Dendritic cell treated with granulocyte-macrophage colony-stimulating factor and Interleukin-4, amounts not matched to agents 40 ng/mL and 50 ng/mL, for 4 days (primary cell): ENCODE measurements at regions not wholly inside any gene's neighbourhood (a gene's known extent, or its start where the extent isn't known, plus 50 kb on each side); places are given as distances from the start of the nearest gene placed in this dataset.

Source experiments
- H3K27ac Mint-ChIP-seq: one replicate; pipeline ENCODE4 v1.8.0; 2022; ENCODE audit warnings: mild to moderate bottlenecking, mixed read lengths
- H3K27me3 Mint-ChIP-seq: one replicate; pipeline ENCODE4 v1.8.0; 2022; ENCODE audit warnings: mild to moderate bottlenecking, mixed read lengths
- H3K36me3 Mint-ChIP-seq: one replicate; pipeline ENCODE4 v1.8.0; 2022; ENCODE audit warnings: low read depth, mixed read lengths
- H3K4me1 Mint-ChIP-seq: one replicate; pipeline ENCODE4 v1.8.0; 2022; ENCODE audit warnings: low read depth, mixed read lengths
- H3K4me3 Mint-ChIP-seq: one replicate; pipeline ENCODE4 v1.8.0; 2022; ENCODE audit warnings: mild to moderate bottlenecking, moderate library complexity, mixed read lengths
- H3K9me3 Mint-ChIP-seq: one replicate; pipeline ENCODE4 v1.8.0; 2022; ENCODE audit warnings: mixed read lengths
- intact Hi-C: fragments of 100-400 bp; cut with micrococcal nuclease; formaldehyde crosslinking; loops from one replicate; pipeline ENCODE4 v1.15.0; 2022

- Mint-ChIP-seq H3K9me3 (peaks cover 72% of the 10 kb centered on the region), H3K4me1 (no peaks in the 10 kb centered on the region), H3K27me3 (no peaks in the 10 kb centered on the region), H3K27ac (no peak overlapping the region), H3K36me3 (no peaks in the 10 kb centered on the region), H3K4me3 (no peak overlapping the region)
- intact Hi-C loops = no loop called here
These were observed 560.5 kb downstream of the ACTR3B start for GRCh38 chr7:153320005-153320404.

GRCh38 chr7:153320681-153321080 is 561.1 kb downstream of the ACTR3B start:
- H3K4me1 Mint-ChIP-seq = no peaks in the 10 kb centered on the region
- intact Hi-C loops = no loop called here
- H3K36me3 Mint-ChIP-seq = no peaks in the 10 kb centered on the region
- no peak overlapping the region for H3K4me3 Mint-ChIP-seq
- H3K27ac Mint-ChIP-seq = no peak overlapping the region
- H3K27me3 Mint-ChIP-seq = no peaks in the 10 kb centered on the region
- H3K9me3 Mint-ChIP-seq = peaks cover 71% of the 10 kb centered on the region

- no peaks in the 10 kb centered on the region for H3K36me3 Mint-ChIP-seq
- H3K27ac Mint-ChIP-seq = no peak overlapping the region
- no peaks in the 10 kb centered on the region for H3K4me1 Mint-ChIP-seq
- H3K27me3 Mint-ChIP-seq = no peaks in the 10 kb centered on the region
- no peak overlapping the region for H3K4me3 Mint-ChIP-seq
- intact Hi-C loops = no loop called here
- peaks cover 57% of the 10 kb centered on the region for H3K9me3 Mint-ChIP-seq
These were observed 563.4 kb downstream of the ACTR3B start for GRCh38 chr7:153322991-153323390.

GRCh38 chr7:153324094-153324493 is 564.5 kb downstream of the ACTR3B start:
- H3K27ac Mint-ChIP-seq = no peak overlapping the region
- H3K4me3 Mint-ChIP-seq = no peak overlapping the region
- H3K27me3 Mint-ChIP-seq = no peaks in the 10 kb centered on the region
- no peaks in the 10 kb centered on the region for H3K4me1 Mint-ChIP-seq
- H3K36me3 Mint-ChIP-seq = no peaks in the 10 kb centered on the region
- peaks cover 46% of the 10 kb centered on the region for H3K9me3 Mint-ChIP-seq
- intact Hi-C loops = no loop called here

- H3K9me3 Mint-ChIP-seq = peaks cover 46% of the 10 kb centered on the region
- no peak overlapping the region for H3K4me3 Mint-ChIP-seq
- intact Hi-C loops = no loop called here
- no peaks in the 10 kb centered on the region for H3K36me3 Mint-ChIP-seq
- no peaks in the 10 kb centered on the region for H3K27me3 Mint-ChIP-seq
- no peak overlapping the region for H3K27ac Mint-ChIP-seq
- H3K4me1 Mint-ChIP-seq = no peaks in the 10 kb centered on the region
These were observed 568.1 kb downstream of the ACTR3B start for GRCh38 chr7:153327683-153328082.

GRCh38 chr7:153331427-153331826 is 571.9 kb downstream of the ACTR3B start:
- Mint-ChIP-seq H3K27ac (no peak overlapping the region), H3K36me3 (no peaks in the 10 kb centered on the region), H3K4me3 (no peak overlapping the region), H3K9me3 (peaks cover 42% of the 10 kb centered on the region), H3K4me1 (no peaks in the 10 kb centered on the region), H3K27me3 (no peaks in the 10 kb centered on the region)
- intact Hi-C loops = no loop called here

- no peaks in the 10 kb centered on the region for H3K4me1 Mint-ChIP-seq
- H3K9me3 Mint-ChIP-seq = peaks cover 52% of the 10 kb centered on the region
- H3K27ac Mint-ChIP-seq = no peak overlapping the region
- no peak overlapping the region for H3K4me3 Mint-ChIP-seq
- no peaks in the 10 kb centered on the region for H3K27me3 Mint-ChIP-seq
- H3K36me3 Mint-ChIP-seq = no peaks in the 10 kb centered on the region
- intact Hi-C loops = no loop called here
These were observed 594.5 kb downstream of the ACTR3B start for GRCh38 chr7:153354071-153354470.

GRCh38 chr7:153370092-153370491 is 610.5 kb downstream of the ACTR3B start:
- H3K27ac Mint-ChIP-seq = no peak overlapping the region
- H3K4me3 Mint-ChIP-seq = no peak overlapping the region
- intact Hi-C loops = no loop called here
- H3K9me3 Mint-ChIP-seq = peaks cover 26% of the 10 kb centered on the region
- no peaks in the 10 kb centered on the region for H3K27me3 Mint-ChIP-seq
- no peaks in the 10 kb centered on the region for H3K36me3 Mint-ChIP-seq
- no peaks in the 10 kb centered on the region for H3K4me1 Mint-ChIP-seq

- intact Hi-C loops = no loop called here
- H3K4me1 Mint-ChIP-seq = no peaks in the 10 kb centered on the region
- H3K27ac Mint-ChIP-seq = no peak overlapping the region
- no peaks in the 10 kb centered on the region for H3K9me3 Mint-ChIP-seq
- no peaks in the 10 kb centered on the region for H3K36me3 Mint-ChIP-seq
- H3K27me3 Mint-ChIP-seq = peaks cover 2% of the 10 kb centered on the region
- H3K4me3 Mint-ChIP-seq = no peak overlapping the region
These were observed 621.1 kb downstream of the ACTR3B start for GRCh38 chr7:153380636-153381035.

- H3K27me3 Mint-ChIP-seq = peaks cover 2% of the 10 kb centered on the region
- no peaks in the 10 kb centered on the region for H3K4me1 Mint-ChIP-seq
- no peaks in the 10 kb centered on the region for H3K36me3 Mint-ChIP-seq
- intact Hi-C loops = no loop called here
- no peak overlapping the region for H3K4me3 Mint-ChIP-seq
- no peaks in the 10 kb centered on the region for H3K9me3 Mint-ChIP-seq
- no peak overlapping the region for H3K27ac Mint-ChIP-seq
These were observed 621.9 kb downstream of the ACTR3B start for GRCh38 chr7:153381275-153382040.

- no peak overlapping the region for H3K4me3 Mint-ChIP-seq
- peaks cover 2% of the 10 kb centered on the region for H3K27me3 Mint-ChIP-seq
- no peak overlapping the region for H3K27ac Mint-ChIP-seq
- H3K36me3 Mint-ChIP-seq = no peaks in the 10 kb centered on the region
- peaks cover 5% of the 10 kb centered on the region for H3K9me3 Mint-ChIP-seq
- intact Hi-C loops = no loop called here
- H3K4me1 Mint-ChIP-seq = no peaks in the 10 kb centered on the region
These were observed 623.1 kb downstream of the ACTR3B start for GRCh38 chr7:153382641-153383101.

GRCh38 chr7:153383781-153384180 is 624.2 kb downstream of the ACTR3B start:
- Mint-ChIP-seq H3K4me1 (no peaks in the 10 kb centered on the region), H3K27me3 (peaks cover 2% of the 10 kb centered on the region), H3K36me3 (no peaks in the 10 kb centered on the region), H3K9me3 (peaks cover 15% of the 10 kb centered on the region), H3K4me3 (no peak overlapping the region), H3K27ac (no peak overlapping the region)
- intact Hi-C loops = no loop called here

GRCh38 chr7:153385502-153385901 is 626.0 kb downstream of the ACTR3B start:
- Mint-ChIP-seq H3K36me3 (no peaks in the 10 kb centered on the region), H3K4me1 (no peaks in the 10 kb centered on the region), H3K9me3 (peaks cover 32% of the 10 kb centered on the region), H3K27ac (no peak overlapping the region), H3K4me3 (no peak overlapping the region), H3K27me3 (peaks cover 2% of the 10 kb centered on the region)
- intact Hi-C loops = no loop called here

- H3K27ac Mint-ChIP-seq = no peak overlapping the region
- intact Hi-C loops = no loop called here
These were observed 627.0 kb downstream of the ACTR3B start for GRCh38 chr7:153386556-153386955.

GRCh38 chr7:153388611-153389010 is 629.1 kb downstream of the ACTR3B start:
- Mint-ChIP-seq H3K27me3 (no peaks in the 10 kb centered on the region), H3K9me3 (peaks cover 49% of the 10 kb centered on the region), H3K36me3 (no peaks in the 10 kb centered on the region), H3K27ac (no peak overlapping the region), H3K4me3 (no peak overlapping the region), H3K4me1 (no peaks in the 10 kb centered on the region)
- intact Hi-C loops = no loop called here

More at GRCh38 chr7:153386556-153386955, 627.0 kb downstream of the ACTR3B start:
- H3K27me3 Mint-ChIP-seq = no peaks in the 10 kb centered on the region
- H3K9me3 Mint-ChIP-seq = peaks cover 43% of the 10 kb centered on the region
- no peaks in the 10 kb centered on the region for H3K36me3 Mint-ChIP-seq
- no peak overlapping the region for H3K4me3 Mint-ChIP-seq
- H3K4me1 Mint-ChIP-seq = no peaks in the 10 kb centered on the region
